ENCODE measurements at regions not wholly inside any gene's neighbourhood (a gene's known extent, or its start where the extent isn't known, plus 50 kb on each side); places are given as distances from the start of the nearest gene placed in this dataset.

DNA sequence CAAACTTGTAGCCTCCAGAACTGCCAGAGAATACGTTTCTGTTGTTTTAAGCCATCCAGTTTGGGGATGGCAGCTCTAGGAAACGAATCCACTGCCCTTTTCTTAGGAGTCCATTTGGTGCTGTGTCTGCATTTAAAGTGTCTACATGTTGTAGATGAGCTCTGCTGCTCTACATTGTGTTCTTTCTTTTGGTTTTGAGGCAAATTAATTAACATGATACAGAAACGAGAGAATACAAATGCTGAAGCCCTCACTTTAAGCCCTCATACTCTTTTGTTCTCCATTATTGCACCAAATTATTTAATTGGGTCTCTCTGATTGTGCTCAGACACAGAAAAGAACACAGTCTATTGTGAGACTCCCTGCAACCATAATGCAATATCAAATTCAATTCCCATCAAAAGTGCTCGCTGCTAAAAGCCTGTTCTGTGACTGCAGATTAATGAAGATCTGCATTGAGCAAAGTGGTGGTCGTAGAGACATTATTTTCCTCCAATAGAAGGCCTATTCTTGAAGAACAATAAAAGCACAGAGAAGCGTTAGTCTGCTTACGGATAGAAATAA is 166.3 kb upstream of the SOX21 start:
- Histone ChIP-seq H3K36me3 (ENCODE audit: control insufficient read depth in 2 of 2, insufficient read depth in 1 of 2, low read length in 2 of 2) (no peaks in the 10 kb centered on the region), H3K27ac (ENCODE audit: extremely low read depth, low read depth, low read length) (no peak overlapping the region), H3K4me3 (ENCODE audit: low read depth, low read length) (no peak overlapping the region), H3K4me1 (ENCODE audit: control insufficient read depth, insufficient read depth, low read length) (no peaks in the 10 kb centered on the region), H3K9me3 (ENCODE audit: control insufficient read depth, insufficient read depth, low read depth, low read length) (no peaks in the 10 kb centered on the region)
- POLR2A ChIA-PET = interaction anchor here (0.6 kb wide), 1 partner anchor 19 kb away, joined by 3 read pairs; no protein-coding TSS in a partner anchor
- CTCF ChIA-PET = no interaction called here
- TF ChIP-seq ZNF48 (tag by site-specific recombination; IDR thresholded peaks at IDR 0.05) (no peak), EGR2 (tag by site-specific recombination; IDR thresholded peaks at IDR 0.05; ENCODE audit: low read depth) (no peak), ZNF16 (tag by site-specific recombination; IDR thresholded peaks at IDR 0.05; ENCODE audit: low read depth) (no peak), ZNF558 (tag by site-specific recombination; IDR thresholded peaks at IDR 0.05) (no peak), REPIN1 (tag by site-specific recombination; IDR thresholded peaks at IDR 0.05; ENCODE audit: low read depth) (no peak), ZNF121 (tag by site-specific recombination; IDR thresholded peaks at IDR 0.05) (no peak), KLF10 (tag by site-specific recombination; IDR thresholded peaks at IDR 0.05) (no peak), ZNF211 (tag by site-specific recombination; IDR thresholded peaks at IDR 0.05; ENCODE audit: low read depth) (no peak), ZSCAN23 (tag by site-specific recombination; IDR thresholded peaks at IDR 0.05) (no peak), ZNF391 (tag by site-specific recombination; IDR thresholded peaks at IDR 0.05; ENCODE audit: borderline replicate concordance, low read depth) (no peak), ZNF76 (tag by site-specific recombination; IDR thresholded peaks at IDR 0.05; ENCODE audit: borderline replicate concordance, low read depth) (no peak), ZNF837 (tag by site-specific recombination; IDR thresholded peaks at IDR 0.05) (no peak), ZNF302 (tag by site-specific recombination; IDR thresholded peaks at IDR 0.05; ENCODE audit: low read depth) (no peak), ZNF747 (tag by site-specific recombination; IDR thresholded peaks at IDR 0.05) (no peak), ZNF146 (tag by site-specific recombination; IDR thresholded peaks at IDR 0.05) (no peak)
- TF ChIP-seq, protein P1, sequence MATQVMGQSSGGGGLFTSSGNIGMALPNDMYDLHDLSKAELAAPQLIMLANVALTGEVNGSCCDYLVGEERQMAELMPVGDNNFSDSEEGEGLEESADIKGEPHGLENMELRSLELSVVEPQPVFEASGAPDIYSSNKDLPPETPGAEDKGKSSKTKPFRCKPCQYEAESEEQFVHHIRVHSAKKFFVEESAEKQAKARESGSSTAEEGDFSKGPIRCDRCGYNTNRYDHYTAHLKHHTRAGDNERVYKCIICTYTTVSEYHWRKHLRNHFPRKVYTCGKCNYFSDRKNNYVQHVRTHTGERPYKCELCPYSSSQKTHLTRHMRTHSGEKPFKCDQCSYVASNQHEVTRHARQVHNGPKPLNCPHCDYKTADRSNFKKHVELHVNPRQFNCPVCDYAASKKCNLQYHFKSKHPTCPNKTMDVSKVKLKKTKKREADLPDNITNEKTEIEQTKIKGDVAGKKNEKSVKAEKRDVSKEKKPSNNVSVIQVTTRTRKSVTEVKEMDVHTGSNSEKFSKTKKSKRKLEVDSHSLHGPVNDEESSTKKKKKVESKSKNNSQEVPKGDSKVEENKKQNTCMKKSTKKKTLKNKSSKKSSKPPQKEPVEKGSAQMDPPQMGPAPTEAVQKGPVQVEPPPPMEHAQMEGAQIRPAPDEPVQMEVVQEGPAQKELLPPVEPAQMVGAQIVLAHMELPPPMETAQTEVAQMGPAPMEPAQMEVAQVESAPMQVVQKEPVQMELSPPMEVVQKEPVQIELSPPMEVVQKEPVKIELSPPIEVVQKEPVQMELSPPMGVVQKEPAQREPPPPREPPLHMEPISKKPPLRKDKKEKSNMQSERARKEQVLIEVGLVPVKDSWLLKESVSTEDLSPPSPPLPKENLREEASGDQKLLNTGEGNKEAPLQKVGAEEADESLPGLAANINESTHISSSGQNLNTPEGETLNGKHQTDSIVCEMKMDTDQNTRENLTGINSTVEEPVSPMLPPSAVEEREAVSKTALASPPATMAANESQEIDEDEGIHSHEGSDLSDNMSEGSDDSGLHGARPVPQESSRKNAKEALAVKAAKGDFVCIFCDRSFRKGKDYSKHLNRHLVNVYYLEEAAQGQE (tag by site-specific recombination; IDR thresholded peaks at IDR 0.05) = no peak
- TF ChIP-seq, protein P2, sequence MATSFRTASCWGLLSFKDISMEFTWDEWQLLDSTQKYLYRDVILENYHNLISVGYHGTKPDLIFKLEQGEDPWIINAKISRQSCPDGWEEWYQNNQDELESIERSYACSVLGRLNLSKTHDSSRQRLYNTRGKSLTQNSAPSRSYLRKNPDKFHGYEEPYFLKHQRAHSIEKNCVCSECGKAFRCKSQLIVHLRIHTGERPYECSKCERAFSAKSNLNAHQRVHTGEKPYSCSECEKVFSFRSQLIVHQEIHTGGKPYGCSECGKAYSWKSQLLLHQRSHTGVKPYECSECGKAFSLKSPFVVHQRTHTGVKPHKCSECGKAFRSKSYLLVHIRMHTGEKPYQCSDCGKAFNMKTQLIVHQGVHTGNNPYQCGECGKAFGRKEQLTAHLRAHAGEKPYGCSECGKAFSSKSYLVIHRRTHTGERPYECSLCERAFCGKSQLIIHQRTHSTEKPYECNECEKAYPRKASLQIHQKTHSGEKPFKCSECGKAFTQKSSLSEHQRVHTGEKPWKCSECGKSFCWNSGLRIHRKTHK (tag by site-specific recombination; IDR thresholded peaks at IDR 0.05) = no peak
- TF ChIP-seq, protein P3, sequence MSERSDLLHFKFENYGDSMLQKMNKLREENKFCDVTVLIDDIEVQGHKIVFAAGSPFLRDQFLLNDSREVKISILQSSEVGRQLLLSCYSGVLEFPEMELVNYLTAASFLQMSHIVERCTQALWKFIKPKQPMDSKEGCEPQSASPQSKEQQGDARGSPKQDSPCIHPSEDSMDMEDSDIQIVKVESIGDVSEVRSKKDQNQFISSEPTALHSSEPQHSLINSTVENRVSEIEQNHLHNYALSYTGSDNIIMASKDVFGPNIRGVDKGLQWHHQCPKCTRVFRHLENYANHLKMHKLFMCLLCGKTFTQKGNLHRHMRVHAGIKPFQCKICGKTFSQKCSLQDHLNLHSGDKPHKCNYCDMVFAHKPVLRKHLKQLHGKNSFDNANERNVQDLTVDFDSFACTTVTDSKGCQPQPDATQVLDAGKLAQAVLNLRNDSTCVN (tag by site-specific recombination; optimal IDR thresholded peaks at IDR 0.05) = no peak
- TF ChIP-seq, protein P4, sequence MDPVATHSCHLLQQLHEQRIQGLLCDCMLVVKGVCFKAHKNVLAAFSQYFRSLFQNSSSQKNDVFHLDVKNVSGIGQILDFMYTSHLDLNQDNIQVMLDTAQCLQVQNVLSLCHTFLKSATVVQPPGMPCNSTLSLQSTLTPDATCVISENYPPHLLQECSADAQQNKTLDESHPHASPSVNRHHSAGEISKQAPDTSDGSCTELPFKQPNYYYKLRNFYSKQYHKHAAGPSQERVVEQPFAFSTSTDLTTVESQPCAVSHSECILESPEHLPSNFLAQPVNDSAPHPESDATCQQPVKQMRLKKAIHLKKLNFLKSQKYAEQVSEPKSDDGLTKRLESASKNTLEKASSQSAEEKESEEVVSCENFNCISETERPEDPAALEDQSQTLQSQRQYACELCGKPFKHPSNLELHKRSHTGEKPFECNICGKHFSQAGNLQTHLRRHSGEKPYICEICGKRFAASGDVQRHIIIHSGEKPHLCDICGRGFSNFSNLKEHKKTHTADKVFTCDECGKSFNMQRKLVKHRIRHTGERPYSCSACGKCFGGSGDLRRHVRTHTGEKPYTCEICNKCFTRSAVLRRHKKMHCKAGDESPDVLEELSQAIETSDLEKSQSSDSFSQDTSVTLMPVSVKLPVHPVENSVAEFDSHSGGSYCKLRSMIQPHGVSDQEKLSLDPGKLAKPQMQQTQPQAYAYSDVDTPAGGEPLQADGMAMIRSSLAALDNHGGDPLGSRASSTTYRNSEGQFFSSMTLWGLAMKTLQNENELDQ (tag by site-specific recombination; IDR thresholded peaks at IDR 0.05; ENCODE audit: low read depth) = no peak

Measured in HEK293 (cell line).